Smooth muscle cell (in vitro differentiated cells): ENCODE measurements at regions not wholly inside any gene's neighbourhood (a gene's known extent, or its start where the extent isn't known, plus 50 kb on each side); places are given as distances from the start of the nearest gene placed in this dataset.

Experiments used
- DNase-seq: peaks from one replicate; lab custom pipeline; 2025; ENCODE audit not compliant: unreplicated experiment; lab: John Stamatoyannopoulos, UW
- H2AFZ ChIP-seq: fragments of 200-600 bp; sonication (generic); 2 replicates; pipeline ENCODE4 v1.6.0; 2016; ENCODE audit warnings: antibody characterized with exemption, low read depth, mild to moderate bottlenecking
- H3F3A ChIP-seq: fragments of 200-600 bp; sonication (generic); 2 replicates; pipeline ENCODE4 v1.6.0; 2017; ENCODE audit warnings: antibody characterized with exemption, low read depth
- H3K27ac ChIP-seq: fragments of 200-600 bp; sonication (generic); 2 replicates; pipeline ENCODE4 v1.5.1; 2016; ENCODE audit warnings: low read depth, mild to moderate bottlenecking
- H3K27me3 ChIP-seq: fragments of 200-600 bp; sonication (generic); 2 replicates; pipeline ENCODE4 v1.6.1; 2016; ENCODE audit warnings: low read depth, mild to moderate bottlenecking
- H3K36me3 ChIP-seq: fragments of 200-600 bp; sonication (generic); 2 replicates; pipeline ENCODE4 v1.5.1; 2016; ENCODE audit warnings: low read depth
- H3K4me1 ChIP-seq: fragments of 200-600 bp; sonication (generic); 2 replicates; pipeline ENCODE4 v1.5.1; 2016; ENCODE audit warnings: low read depth
- H3K4me2 ChIP-seq: fragments of 200-600 bp; sonication (generic); 2 replicates; pipeline ENCODE4 v1.6.0; 2016; ENCODE audit warnings: mild to moderate bottlenecking
- H3K4me3 ChIP-seq: fragments of 200-600 bp; sonication (generic); 2 replicates; pipeline ENCODE4 v1.5.1; 2016; ENCODE audit warnings: mild to moderate bottlenecking
- H3K79me2 ChIP-seq: fragments of 200-600 bp; sonication (generic); 2 replicates; pipeline ENCODE4 v1.6.0; 2016; ENCODE audit warnings: low read depth, mild to moderate bottlenecking
- H3K9ac ChIP-seq: fragments of 200-600 bp; sonication (generic); 2 replicates; pipeline ENCODE4 v1.6.0; 2016; ENCODE audit warnings: low read depth
- H3K9me3 ChIP-seq: fragments of 200-600 bp; sonication (generic); replicated peaks from 2 replicates; pipeline ENCODE4 v1.5.1; 2016; ENCODE audit warnings: low read depth
- H4K20me1 ChIP-seq: fragments of 200-600 bp; sonication (generic); 2 replicates; pipeline ENCODE4 v1.6.0; 2016; ENCODE audit warnings: low read depth
- WGBS: methylation state at CpG from one replicate; pipeline ENCODE4 v1.1.7; 2016; ENCODE audit warnings: low lambda C conversion rate; 5-methylcytosine and 5-hydroxymethylcytosine counted together
- TF ChIP-seq, protein P1 (sequence below): fragments of 200-600 bp; sonication (generic); IDR thresholded peaks from 2 replicates; pipeline ENCODE4 v1.5.1; 2017; ENCODE audit warnings: borderline replicate concordance, mild to moderate bottlenecking, antibody characterized with exemption; ENCODE audit not compliant: insufficient read depth, poor library complexity, severe bottlenecking

DNA sequence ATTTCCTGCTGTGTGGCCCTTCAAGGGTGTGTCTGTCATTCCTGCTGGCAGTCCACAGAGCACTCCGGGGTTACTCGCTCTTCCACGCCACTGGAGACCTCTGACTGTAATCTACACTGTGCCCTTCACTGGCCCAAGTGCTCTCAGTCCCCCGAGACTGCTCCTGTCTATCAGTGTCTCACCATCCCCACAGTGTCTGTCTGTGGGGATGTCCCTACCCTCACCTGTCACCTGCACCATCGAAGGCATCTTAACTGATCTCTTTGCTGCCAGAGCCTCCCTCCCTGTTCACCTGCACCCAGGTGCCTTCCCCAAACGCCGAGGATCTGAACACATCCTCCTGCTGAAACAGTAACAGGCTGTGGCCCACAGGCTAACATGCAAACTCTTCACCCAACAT, 136.7 kb downstream of the MATN1 start:
- WGBS = 91% methylated on average over 7 of the region's 7 CpGs

DNA sequence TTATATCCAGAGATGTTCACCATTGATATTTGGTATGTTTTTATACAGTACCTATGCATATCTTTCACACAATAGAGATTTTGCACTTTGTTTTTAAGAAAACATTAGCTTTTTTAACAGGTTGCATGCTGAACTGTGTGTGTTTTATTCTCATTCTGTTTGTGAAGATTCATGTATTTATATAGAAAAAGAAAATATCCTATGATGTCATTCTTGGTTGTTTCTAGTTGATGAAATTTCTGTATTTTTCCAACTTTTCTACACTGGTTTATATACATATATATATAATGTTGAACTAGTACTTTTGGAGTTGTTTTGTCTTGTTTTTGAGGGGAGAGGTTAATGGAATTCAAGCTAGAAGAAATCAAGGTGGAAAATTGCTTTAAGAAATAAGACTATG, 143.8 kb downstream of the MATN1 start:
- H3K9me3 ChIP-seq = no peaks in the 10 kb centered on the region
- H3K9ac ChIP-seq = no peak overlapping the region
- H2AFZ ChIP-seq = no peak overlapping the region
- H3K4me3 ChIP-seq = no peak overlapping the region
- H3K27me3 ChIP-seq = peaks cover 5% of the 10 kb centered on the region
- H3K4me1 ChIP-seq = no peaks in the 10 kb centered on the region
- no peaks in the 10 kb centered on the region for H3F3A ChIP-seq
- H3K36me3 ChIP-seq = no peaks in the 10 kb centered on the region
- no peaks in the 10 kb centered on the region for H3K79me2 ChIP-seq
- H3K27ac ChIP-seq = no peak overlapping the region
- no peak overlapping the region for H3K4me2 ChIP-seq
- DNase-seq = no peak
- no peaks in the 10 kb centered on the region for H4K20me1 ChIP-seq
- TF ChIP-seq, protein P1, sequence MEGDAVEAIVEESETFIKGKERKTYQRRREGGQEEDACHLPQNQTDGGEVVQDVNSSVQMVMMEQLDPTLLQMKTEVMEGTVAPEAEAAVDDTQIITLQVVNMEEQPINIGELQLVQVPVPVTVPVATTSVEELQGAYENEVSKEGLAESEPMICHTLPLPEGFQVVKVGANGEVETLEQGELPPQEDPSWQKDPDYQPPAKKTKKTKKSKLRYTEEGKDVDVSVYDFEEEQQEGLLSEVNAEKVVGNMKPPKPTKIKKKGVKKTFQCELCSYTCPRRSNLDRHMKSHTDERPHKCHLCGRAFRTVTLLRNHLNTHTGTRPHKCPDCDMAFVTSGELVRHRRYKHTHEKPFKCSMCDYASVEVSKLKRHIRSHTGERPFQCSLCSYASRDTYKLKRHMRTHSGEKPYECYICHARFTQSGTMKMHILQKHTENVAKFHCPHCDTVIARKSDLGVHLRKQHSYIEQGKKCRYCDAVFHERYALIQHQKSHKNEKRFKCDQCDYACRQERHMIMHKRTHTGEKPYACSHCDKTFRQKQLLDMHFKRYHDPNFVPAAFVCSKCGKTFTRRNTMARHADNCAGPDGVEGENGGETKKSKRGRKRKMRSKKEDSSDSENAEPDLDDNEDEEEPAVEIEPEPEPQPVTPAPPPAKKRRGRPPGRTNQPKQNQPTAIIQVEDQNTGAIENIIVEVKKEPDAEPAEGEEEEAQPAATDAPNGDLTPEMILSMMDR = no peak

More for the DNA sequence above, 136.7 kb downstream of the MATN1 start:
- TF ChIP-seq, protein P1 = no peak
- no peak overlapping the region for H3K27ac ChIP-seq
- H4K20me1 ChIP-seq = no peaks in the 10 kb centered on the region
- no peak overlapping the region for H3K9ac ChIP-seq
- peaks cover 8% of the 10 kb centered on the region for H3K27me3 ChIP-seq
- no peak for DNase-seq
- no peak overlapping the region for H3K4me2 ChIP-seq
- no peaks in the 10 kb centered on the region for H3K4me1 ChIP-seq
- H3K9me3 ChIP-seq = no peaks in the 10 kb centered on the region
- H3K36me3 ChIP-seq = no peaks in the 10 kb centered on the region
- H3F3A ChIP-seq = no peaks in the 10 kb centered on the region
- H3K4me3 ChIP-seq = no peak overlapping the region
- no peak overlapping the region for H2AFZ ChIP-seq
- H3K79me2 ChIP-seq = no peaks in the 10 kb centered on the region

DNA sequence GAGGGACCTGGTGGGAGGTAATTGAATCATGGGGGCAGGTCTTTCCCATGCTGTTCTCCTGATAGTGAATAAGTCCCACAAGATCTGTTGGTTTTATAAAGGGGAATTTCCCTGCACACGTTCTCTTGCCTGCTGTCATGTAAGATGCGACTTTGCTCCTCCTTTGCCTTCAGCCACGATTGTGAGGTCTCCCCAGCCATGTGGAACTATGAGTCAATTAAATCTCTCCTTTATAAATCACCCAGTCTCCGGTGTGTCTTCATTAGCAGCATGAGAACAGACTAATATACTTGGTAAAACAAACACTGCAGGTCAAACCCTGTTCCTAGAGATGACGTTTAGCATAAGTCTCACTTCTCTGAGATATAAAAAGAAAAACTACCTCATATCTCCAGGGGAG, 148.3 kb downstream of the MATN1 start:
- Histone ChIP-seq H3F3A (no peaks in the 10 kb centered on the region), H3K9ac (no peak overlapping the region), H3K4me1 (no peaks in the 10 kb centered on the region), H3K36me3 (no peaks in the 10 kb centered on the region), H3K4me2 (no peak overlapping the region), H3K4me3 (no peak overlapping the region), H2AFZ (no peak overlapping the region), H3K9me3 (no peaks in the 10 kb centered on the region), H3K79me2 (no peaks in the 10 kb centered on the region), H3K27ac (no peak overlapping the region), H3K27me3 (peaks cover 10% of the 10 kb centered on the region), H4K20me1 (no peaks in the 10 kb centered on the region)
- DNase-seq = no peak
- 81% methylated on average over 5 of the region's 5 CpGs for WGBS
- TF ChIP-seq, protein P1 = no peak

DNA sequence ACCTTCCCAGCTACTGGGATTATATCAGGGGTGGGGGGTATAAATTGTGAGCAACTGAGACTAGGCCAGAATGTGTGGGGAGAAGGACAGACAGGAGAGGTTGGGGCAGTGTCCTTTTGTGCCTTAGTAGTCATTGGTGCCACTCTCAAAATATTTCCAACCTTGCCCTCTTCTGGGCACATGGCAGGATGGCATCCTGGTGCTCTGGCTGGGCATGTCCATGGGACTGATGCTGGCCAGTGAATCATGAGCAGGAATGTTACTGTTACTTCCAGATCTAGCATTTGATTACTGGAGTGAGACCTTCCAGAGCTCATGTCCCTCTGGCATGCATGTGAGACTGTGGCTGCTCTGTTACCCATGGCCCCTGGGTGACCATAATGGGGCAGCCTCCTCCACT, 151.2 kb downstream of the MATN1 start:
- TF ChIP-seq, protein P1 = no peak
- Histone ChIP-seq H3K4me1 (no peaks in the 10 kb centered on the region), H3K36me3 (no peaks in the 10 kb centered on the region), H4K20me1 (no peaks in the 10 kb centered on the region), H3K27me3 (peaks cover 10% of the 10 kb centered on the region), H3F3A (no peaks in the 10 kb centered on the region), H3K27ac (no peak overlapping the region), H3K79me2 (no peaks in the 10 kb centered on the region), H2AFZ (no peak overlapping the region), H3K9ac (no peak overlapping the region), H3K9me3 (no peaks in the 10 kb centered on the region), H3K4me3 (no peak overlapping the region), H3K4me2 (no peak overlapping the region)
- DNase-seq = no peak
